WTC11 (cell line): ENCODE measurements at regions not wholly inside any gene's neighbourhood (a gene's known extent, or its start where the extent isn't known, plus 50 kb on each side); places are given as distances from the start of the nearest gene placed in this dataset.

ENCODE experiments used
- E2F1 ChIP-seq: sonication (generic); formaldehyde crosslinking; IDR thresholded peaks from 2 replicates; pipeline ENCODE4 v1.8.0; 2022; ENCODE audit warnings: mild to moderate bottlenecking, missing genetic modification reagents
- ESRRA ChIP-seq: sonication (generic); formaldehyde crosslinking; IDR thresholded peaks from 2 replicates; pipeline ENCODE4 v1.8.1; 2022; ENCODE audit warnings: mild to moderate bottlenecking, missing genetic modification reagents, borderline replicate concordance
- KAT7 ChIP-seq: sonication (generic); formaldehyde crosslinking; IDR thresholded peaks from 2 replicates; pipeline ENCODE4 v1.8.1; 2023; ENCODE audit warnings: missing genetic modification reagents, mild to moderate bottlenecking, borderline replicate concordance
- ZNF138 ChIP-seq: sonication (generic); formaldehyde crosslinking; conservative IDR thresholded peaks from 2 replicates; pipeline ENCODE4 v1.8.1; 2022; ENCODE audit warnings: mild to moderate bottlenecking, moderate library complexity, missing genetic modification reagents
- TF ChIP-seq, protein P1 (sequence below): fragments of 200-600 bp; IDR thresholded peaks from 2 replicates; pipeline ENCODE4 v1.8.0; 2022; ENCODE audit warnings: antibody characterized with exemption
- TF ChIP-seq, protein P2 (sequence below): sonication (generic); formaldehyde crosslinking; IDR thresholded peaks from 2 replicates; pipeline ENCODE4 v1.8.1; 2022; ENCODE audit warnings: low read depth, mild to moderate bottlenecking, moderate library complexity, missing genetic modification reagents, borderline replicate concordance
- TF ChIP-seq, protein P3 (sequence below): sonication (generic); formaldehyde crosslinking; IDR thresholded peaks from 2 replicates; pipeline ENCODE4 v1.8.1; 2022; ENCODE audit warnings: low read depth, missing genetic modification reagents, borderline replicate concordance

DNA sequence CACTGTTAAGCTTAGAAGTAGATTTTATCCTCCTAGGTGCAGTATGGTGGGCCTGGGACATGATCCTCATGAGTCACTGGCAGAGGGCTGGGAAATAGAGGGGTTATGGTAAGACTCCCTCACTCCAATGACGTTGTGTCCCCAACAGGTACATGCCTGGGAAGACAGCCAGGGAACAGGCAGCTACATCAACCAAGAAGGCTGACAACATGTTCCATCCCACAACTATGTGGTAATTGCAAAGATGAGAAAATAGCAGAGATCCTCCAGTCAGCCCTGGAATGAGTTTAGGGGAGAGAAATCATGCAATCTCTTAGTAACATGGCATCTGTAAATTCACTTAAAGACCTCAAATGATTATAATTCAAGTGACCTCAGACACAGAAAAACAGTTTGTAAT is 114.4 kb upstream of the LIFR start:
- TF ChIP-seq KAT7 (no peak), E2F1 (CRISPR knock-in tag) (no peak), ESRRA (CRISPR knock-in tag) (no peak), ZNF138 (no peak)
- TF ChIP-seq, protein P1, sequence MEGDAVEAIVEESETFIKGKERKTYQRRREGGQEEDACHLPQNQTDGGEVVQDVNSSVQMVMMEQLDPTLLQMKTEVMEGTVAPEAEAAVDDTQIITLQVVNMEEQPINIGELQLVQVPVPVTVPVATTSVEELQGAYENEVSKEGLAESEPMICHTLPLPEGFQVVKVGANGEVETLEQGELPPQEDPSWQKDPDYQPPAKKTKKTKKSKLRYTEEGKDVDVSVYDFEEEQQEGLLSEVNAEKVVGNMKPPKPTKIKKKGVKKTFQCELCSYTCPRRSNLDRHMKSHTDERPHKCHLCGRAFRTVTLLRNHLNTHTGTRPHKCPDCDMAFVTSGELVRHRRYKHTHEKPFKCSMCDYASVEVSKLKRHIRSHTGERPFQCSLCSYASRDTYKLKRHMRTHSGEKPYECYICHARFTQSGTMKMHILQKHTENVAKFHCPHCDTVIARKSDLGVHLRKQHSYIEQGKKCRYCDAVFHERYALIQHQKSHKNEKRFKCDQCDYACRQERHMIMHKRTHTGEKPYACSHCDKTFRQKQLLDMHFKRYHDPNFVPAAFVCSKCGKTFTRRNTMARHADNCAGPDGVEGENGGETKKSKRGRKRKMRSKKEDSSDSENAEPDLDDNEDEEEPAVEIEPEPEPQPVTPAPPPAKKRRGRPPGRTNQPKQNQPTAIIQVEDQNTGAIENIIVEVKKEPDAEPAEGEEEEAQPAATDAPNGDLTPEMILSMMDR: no peak
- TF ChIP-seq, protein P2, sequence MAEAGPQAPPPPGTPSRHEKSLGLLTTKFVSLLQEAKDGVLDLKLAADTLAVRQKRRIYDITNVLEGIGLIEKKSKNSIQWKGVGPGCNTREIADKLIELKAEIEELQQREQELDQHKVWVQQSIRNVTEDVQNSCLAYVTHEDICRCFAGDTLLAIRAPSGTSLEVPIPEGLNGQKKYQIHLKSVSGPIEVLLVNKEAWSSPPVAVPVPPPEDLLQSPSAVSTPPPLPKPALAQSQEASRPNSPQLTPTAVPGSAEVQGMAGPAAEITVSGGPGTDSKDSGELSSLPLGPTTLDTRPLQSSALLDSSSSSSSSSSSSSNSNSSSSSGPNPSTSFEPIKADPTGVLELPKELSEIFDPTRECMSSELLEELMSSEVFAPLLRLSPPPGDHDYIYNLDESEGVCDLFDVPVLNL (CRISPR knock-in tag): no peak
- TF ChIP-seq, protein P3, sequence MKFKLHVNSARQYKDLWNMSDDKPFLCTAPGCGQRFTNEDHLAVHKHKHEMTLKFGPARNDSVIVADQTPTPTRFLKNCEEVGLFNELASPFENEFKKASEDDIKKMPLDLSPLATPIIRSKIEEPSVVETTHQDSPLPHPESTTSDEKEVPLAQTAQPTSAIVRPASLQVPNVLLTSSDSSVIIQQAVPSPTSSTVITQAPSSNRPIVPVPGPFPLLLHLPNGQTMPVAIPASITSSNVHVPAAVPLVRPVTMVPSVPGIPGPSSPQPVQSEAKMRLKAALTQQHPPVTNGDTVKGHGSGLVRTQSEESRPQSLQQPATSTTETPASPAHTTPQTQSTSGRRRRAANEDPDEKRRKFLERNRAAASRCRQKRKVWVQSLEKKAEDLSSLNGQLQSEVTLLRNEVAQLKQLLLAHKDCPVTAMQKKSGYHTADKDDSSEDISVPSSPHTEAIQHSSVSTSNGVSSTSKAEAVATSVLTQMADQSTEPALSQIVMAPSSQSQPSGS (CRISPR knock-in tag): no peak
